Gastroesophageal sphincter (tissue), 3 donors: ENCODE measurements at regions not wholly inside any gene's neighbourhood (a gene's known extent, or its start where the extent isn't known, plus 50 kb on each side); places are given as distances from the start of the nearest gene placed in this dataset.

Source experiments
- POLR2A ChIP-seq, 2 donors: fragments of 450-650 bp; IDR thresholded peaks; one replicate each; pipeline ENCODE4 v1.6.1; 2017; ENCODE audit warnings: antibody characterized with exemption in 2 of 2, mild to moderate bottlenecking in 2 of 2, moderate library complexity in 1 of 2
- POLR2AphosphoS5 ChIP-seq: sonication (generic); formaldehyde crosslinking; IDR thresholded peaks from one replicate; pipeline ENCODE4 v1.6.1; 2017; ENCODE audit warnings: antibody characterized with exemption
- TF ChIP-seq, protein P1 (sequence below), 4 experiments: fragments of 200-600 bp in 2 of 4; fragments of 450-650 bp in 2 of 4; sonication (generic) in 1 of 4; IDR thresholded peaks; one replicate each; pipeline ENCODE4 v1.5.1; 2017 to 2019; ENCODE audit warnings: antibody characterized with exemption in 4 of 4, mild to moderate bottlenecking in 2 of 4, moderate library complexity in 2 of 4

DNA sequence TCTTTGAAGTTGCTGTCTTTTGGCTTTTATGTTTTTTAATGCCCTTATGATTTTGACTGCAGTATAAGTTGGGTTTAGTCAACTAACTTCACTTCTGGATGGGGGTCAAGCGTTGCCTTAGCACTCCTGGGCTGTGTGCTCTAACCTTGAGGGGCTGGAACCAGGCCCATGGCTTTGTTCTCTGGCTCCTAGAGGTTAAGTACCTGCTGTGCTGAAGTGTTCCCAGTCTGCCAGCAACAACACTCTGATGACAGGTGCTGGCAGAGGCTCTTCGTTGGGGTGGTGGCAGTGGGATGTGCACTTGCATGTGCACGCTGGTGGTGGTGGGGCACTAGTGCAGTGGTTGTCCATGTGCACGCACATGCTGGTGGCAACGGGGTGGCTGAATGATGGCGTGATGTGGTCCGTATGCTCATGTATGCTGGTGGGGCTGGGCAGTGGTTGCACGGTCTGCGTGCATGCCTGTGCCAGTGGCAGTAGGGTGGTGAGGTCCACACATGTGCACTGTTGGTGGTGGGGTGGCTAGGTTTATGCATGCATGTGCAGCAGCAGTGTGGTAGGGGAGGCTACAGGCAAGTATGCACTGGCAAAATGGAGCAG lies 447.8 kb upstream of the GOT2 start:
- TF ChIP-seq, protein P1, sequence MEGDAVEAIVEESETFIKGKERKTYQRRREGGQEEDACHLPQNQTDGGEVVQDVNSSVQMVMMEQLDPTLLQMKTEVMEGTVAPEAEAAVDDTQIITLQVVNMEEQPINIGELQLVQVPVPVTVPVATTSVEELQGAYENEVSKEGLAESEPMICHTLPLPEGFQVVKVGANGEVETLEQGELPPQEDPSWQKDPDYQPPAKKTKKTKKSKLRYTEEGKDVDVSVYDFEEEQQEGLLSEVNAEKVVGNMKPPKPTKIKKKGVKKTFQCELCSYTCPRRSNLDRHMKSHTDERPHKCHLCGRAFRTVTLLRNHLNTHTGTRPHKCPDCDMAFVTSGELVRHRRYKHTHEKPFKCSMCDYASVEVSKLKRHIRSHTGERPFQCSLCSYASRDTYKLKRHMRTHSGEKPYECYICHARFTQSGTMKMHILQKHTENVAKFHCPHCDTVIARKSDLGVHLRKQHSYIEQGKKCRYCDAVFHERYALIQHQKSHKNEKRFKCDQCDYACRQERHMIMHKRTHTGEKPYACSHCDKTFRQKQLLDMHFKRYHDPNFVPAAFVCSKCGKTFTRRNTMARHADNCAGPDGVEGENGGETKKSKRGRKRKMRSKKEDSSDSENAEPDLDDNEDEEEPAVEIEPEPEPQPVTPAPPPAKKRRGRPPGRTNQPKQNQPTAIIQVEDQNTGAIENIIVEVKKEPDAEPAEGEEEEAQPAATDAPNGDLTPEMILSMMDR (IDR thresholded peaks at IDR 0.05): no peak
- TF ChIP-seq POLR2AphosphoS5: no peak
- no peak for TF ChIP-seq POLR2A (IDR thresholded peaks at IDR 0.05)
